Erythroblast (primary cell): ENCODE measurements at regions not wholly inside any gene's neighbourhood (a gene's known extent, or its start where the extent isn't known, plus 50 kb on each side); places are given as distances from the start of the nearest gene placed in this dataset.

Experiments used
- GATA1 ChIP-seq: IDR thresholded peaks from 2 replicates; pipeline ENCODE4 v1.6.1; 2011; ENCODE audit warnings: low read depth, mild to moderate bottlenecking, control low read depth, low read length, moderate library complexity
- POLR2A ChIP-seq: IDR thresholded peaks from 2 replicates; pipeline ENCODE4 v1.6.1; 2011; ENCODE audit warnings: mild to moderate bottlenecking, low read length

GRCh38 chr5:121105921-121106320 is 641.8 kb downstream of the PRR16 start:
- TF ChIP-seq POLR2A: no peak
- no peak for TF ChIP-seq GATA1
